Ishikawa (cell line): ENCODE measurements at regions not wholly inside any gene's neighbourhood (a gene's known extent, or its start where the extent isn't known, plus 50 kb on each side); places are given as distances from the start of the nearest gene placed in this dataset.

Source experiments
- EP300 ChIP-seq: IDR thresholded peaks from 2 replicates; pipeline ENCODE4 v1.6.1; 2012; ENCODE audit warnings: borderline replicate concordance
- NFIC ChIP-seq: IDR thresholded peaks from 2 replicates; pipeline ENCODE4 v1.6.1; 2012
- REST ChIP-seq: IDR thresholded peaks from 2 replicates; pipeline ENCODE4 v1.6.1; 2012; ENCODE audit warnings: low read depth, mild to moderate bottlenecking

- TF ChIP-seq EP300, result no peak
- TF ChIP-seq NFIC, result no peak
- TF ChIP-seq REST, result no peak
Measured at GRCh38 chr2:217049422-217049821, 189.6 kb upstream of the TNP1 start.
